Colonic mucosa (tissue), 4 donors: ENCODE measurements at regions not wholly inside any gene's neighbourhood (a gene's known extent, or its start where the extent isn't known, plus 50 kb on each side); places are given as distances from the start of the nearest gene placed in this dataset.

ENCODE experiments used
- DNase-seq: peaks from one replicate; pipeline ENCODE4 v3.0.0-alpha.2; 2020
- H3K27ac ChIP-seq: fragments of 200-600 bp; one replicate; pipeline ENCODE4 v1.8.0; 2021
- H3K27me3 ChIP-seq: fragments of 200-600 bp; one replicate; pipeline ENCODE4 v1.8.0; 2021
- H3K36me3 ChIP-seq: fragments of 200-600 bp; one replicate; pipeline ENCODE4 v1.8.0; 2021
- H3K4me1 ChIP-seq: fragments of 200-600 bp; one replicate; pipeline ENCODE4 v1.8.0; 2021; ENCODE audit warnings: mild to moderate bottlenecking
- H3K4me3 ChIP-seq: fragments of 200-600 bp; one replicate; pipeline ENCODE4 v1.8.0; 2021
- H3K9ac ChIP-seq, 2 donors: one replicate each; pipeline ENCODE4 v1.7.0; 2013; ENCODE audit warnings: control low read depth in 2 of 2, low read depth in 2 of 2, low read length in 2 of 2
- H3K9me3 ChIP-seq: fragments of 200-600 bp; one replicate; pipeline ENCODE4 v1.8.0; 2021
- CTCF ChIP-seq: fragments of 200-600 bp; IDR thresholded peaks from one replicate; pipeline ENCODE4 v1.8.0; 2022; ENCODE audit warnings: antibody characterized with exemption, mild to moderate bottlenecking
- intact Hi-C: fragments of 100-400 bp; cut with DNase I; formaldehyde crosslinking; loops from one replicate; pipeline ENCODE4 v1.14.1; 2022
- donor health status: healthy.
- donor health status: DM: no; HTN: no; CAD: no.
- donor health status: DM: no; HTN: no; CAD: no.

DNA sequence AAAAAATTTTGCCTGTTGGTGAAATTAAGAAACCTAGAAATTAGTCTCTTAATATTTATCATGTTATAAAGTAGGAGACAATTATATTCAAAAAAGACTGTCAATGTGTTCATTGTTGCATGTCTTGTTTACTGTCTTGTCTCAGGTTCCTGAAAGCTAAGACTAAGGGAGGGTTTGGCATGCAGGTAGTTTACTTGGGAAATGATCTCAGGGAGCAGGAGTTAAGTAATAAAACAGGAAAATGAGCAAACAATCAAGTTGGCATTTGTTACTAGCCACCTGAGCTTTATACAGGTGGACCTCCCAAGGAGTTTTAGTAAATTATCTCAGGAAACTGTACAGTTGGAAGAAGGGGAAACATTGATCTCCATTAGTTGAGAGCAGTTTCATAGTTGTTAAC, 188.0 kb upstream of the MDGA2 start:
- intact Hi-C loops = no loop called here
- peaks cover 3% of the 10 kb centered on the region for H3K27me3 ChIP-seq
- H3K9me3 ChIP-seq = no peaks in the 10 kb centered on the region
- H3K9ac ChIP-seq = no peak overlapping the region
- no peak overlapping the region for H3K27ac ChIP-seq
- no peak overlapping the region for H3K4me3 ChIP-seq
- DNase-seq = no peak
- no peak for TF ChIP-seq CTCF
- no peaks in the 10 kb centered on the region for H3K36me3 ChIP-seq
- no peaks in the 10 kb centered on the region for H3K4me1 ChIP-seq

GRCh38 chr14:47857646-47858045, 182.2 kb upstream of the MDGA2 start:
- H3K36me3 ChIP-seq = no peaks in the 10 kb centered on the region
- no peak overlapping the region for H3K27ac ChIP-seq
- no peak overlapping the region for H3K4me3 ChIP-seq
- no peaks in the 10 kb centered on the region for H3K27me3 ChIP-seq
- DNase-seq = no peak
- intact Hi-C loops = no loop called here
- H3K9ac ChIP-seq = no peak overlapping the region
- no peak for TF ChIP-seq CTCF
- no peaks in the 10 kb centered on the region for H3K9me3 ChIP-seq
- H3K4me1 ChIP-seq = no peaks in the 10 kb centered on the region

DNA sequence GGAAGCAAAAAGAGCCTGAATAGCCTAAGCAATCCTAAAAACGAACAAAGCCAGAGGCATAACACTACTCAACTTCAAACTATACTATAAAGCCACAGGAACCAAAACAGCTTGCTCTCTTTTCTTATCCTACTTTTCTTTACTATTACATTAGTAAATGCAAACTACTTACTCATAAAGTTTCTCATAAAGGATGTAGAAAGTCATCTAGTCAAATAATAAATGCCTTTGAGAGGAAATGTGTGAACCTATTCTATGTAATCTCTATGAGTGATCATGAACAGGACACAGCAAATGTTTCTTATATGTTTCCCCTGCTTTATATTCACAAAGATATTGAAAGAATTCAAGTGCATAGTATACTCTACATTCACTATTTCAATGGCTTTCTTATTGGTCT, 176.9 kb upstream of the MDGA2 start:
- no peaks in the 10 kb centered on the region for H3K9me3 ChIP-seq
- H3K9ac ChIP-seq = no peak overlapping the region
- no peak overlapping the region for H3K4me3 ChIP-seq
- TF ChIP-seq CTCF = no peak
- H3K27me3 ChIP-seq = no peaks in the 10 kb centered on the region
- DNase-seq = no peak
- no peaks in the 10 kb centered on the region for H3K4me1 ChIP-seq
- H3K36me3 ChIP-seq = no peaks in the 10 kb centered on the region
- intact Hi-C loops = no loop called here
- no peak overlapping the region for H3K27ac ChIP-seq

- no peak overlapping the region for H3K27ac ChIP-seq
- H3K9me3 ChIP-seq = no peaks in the 10 kb centered on the region
- no peaks in the 10 kb centered on the region for H3K27me3 ChIP-seq
- no peak overlapping the region for H3K9ac ChIP-seq
- H3K4me3 ChIP-seq = no peak overlapping the region
- no peak for TF ChIP-seq CTCF
- no peaks in the 10 kb centered on the region for H3K36me3 ChIP-seq
- intact Hi-C loops = no loop called here
- H3K4me1 ChIP-seq = no peaks in the 10 kb centered on the region
- no peak for DNase-seq
Observed at GRCh38 chr14:47846008-47846407, 170.6 kb upstream of the MDGA2 start.

- Histone ChIP-seq H3K9ac (no peak overlapping the region), H3K27ac (no peak overlapping the region), H3K36me3 (no peaks in the 10 kb centered on the region), H3K4me1 (no peaks in the 10 kb centered on the region), H3K27me3 (no peaks in the 10 kb centered on the region), H3K4me3 (no peak overlapping the region), H3K9me3 (no peaks in the 10 kb centered on the region)
- intact Hi-C loops = no loop called here
- DNase-seq = no peak
- TF ChIP-seq CTCF = no peak
Observed at GRCh38 chr14:47843236-47843635, 167.8 kb upstream of the MDGA2 start.

GRCh38 chr14:47833011-47833410, 157.6 kb upstream of the MDGA2 start:
- Histone ChIP-seq H3K36me3 (no peaks in the 10 kb centered on the region), H3K27ac (no peak overlapping the region), H3K4me3 (no peak overlapping the region), H3K27me3 (no peaks in the 10 kb centered on the region), H3K9me3 (no peaks in the 10 kb centered on the region), H3K4me1 (no peaks in the 10 kb centered on the region), H3K9ac (no peak overlapping the region)
- intact Hi-C loops = no loop called here
- DNase-seq = no peak
- TF ChIP-seq CTCF = no peak
